HG02571 (cell line): ENCODE measurements at regions not wholly inside any gene's neighbourhood (a gene's known extent, or its start where the extent isn't known, plus 50 kb on each side); places are given as distances from the start of the nearest gene placed in this dataset.

Source experiments
- ATAC-seq: cut with Tn5 transposase; IDR thresholded peaks from one replicate; pipeline ENCODE4 v1.9.1; 2021; ENCODE audit warnings: mild to moderate bottlenecking, moderate library complexity; ENCODE audit not compliant: unreplicated experiment

GRCh38 chr10:43728425-43728824, 79.7 kb upstream of the ZNF32 start:
- ATAC-seq = no peak

DNA sequence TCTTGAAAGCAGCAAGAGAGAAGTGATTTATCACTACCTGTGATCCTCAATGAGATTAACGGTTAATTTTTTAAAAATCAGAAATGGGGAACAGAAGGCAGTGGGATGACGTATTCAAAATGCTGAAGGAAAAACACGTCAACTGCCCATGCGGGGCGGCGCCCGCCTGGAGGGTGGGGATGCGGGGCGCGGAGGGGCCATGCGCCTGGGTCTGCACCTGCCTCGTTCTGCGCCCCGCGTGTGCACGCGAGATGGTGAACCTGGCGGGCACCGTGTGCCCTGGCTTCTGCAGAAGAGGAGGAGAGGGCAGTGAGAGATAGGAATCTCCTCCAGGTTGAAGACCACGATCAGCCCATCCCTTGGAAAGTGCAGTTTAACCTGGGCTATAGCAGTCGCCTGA, 79.3 kb upstream of the ZNF32 start:
- ATAC-seq = no peak

DNA sequence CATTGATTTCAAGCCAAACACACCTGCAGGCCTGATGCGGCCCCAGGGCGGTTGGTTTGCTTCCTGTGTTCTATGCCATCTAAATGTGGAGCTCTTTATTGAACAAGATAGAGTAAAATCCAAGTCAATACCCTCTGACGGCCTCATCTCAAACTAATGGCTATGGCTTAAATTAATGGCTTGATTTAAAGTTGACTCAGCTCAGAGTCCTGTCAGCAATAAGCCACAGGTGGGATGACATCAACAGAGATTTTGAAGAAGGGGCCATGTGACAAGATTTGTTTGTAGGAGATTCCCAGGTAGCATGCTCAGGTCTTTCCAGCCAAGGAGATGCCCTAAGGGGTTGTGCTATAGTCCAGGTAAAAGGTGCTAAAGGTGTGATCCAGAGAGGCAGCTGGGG, 66.7 kb upstream of the ZNF32 start:
- no peak for ATAC-seq

DNA sequence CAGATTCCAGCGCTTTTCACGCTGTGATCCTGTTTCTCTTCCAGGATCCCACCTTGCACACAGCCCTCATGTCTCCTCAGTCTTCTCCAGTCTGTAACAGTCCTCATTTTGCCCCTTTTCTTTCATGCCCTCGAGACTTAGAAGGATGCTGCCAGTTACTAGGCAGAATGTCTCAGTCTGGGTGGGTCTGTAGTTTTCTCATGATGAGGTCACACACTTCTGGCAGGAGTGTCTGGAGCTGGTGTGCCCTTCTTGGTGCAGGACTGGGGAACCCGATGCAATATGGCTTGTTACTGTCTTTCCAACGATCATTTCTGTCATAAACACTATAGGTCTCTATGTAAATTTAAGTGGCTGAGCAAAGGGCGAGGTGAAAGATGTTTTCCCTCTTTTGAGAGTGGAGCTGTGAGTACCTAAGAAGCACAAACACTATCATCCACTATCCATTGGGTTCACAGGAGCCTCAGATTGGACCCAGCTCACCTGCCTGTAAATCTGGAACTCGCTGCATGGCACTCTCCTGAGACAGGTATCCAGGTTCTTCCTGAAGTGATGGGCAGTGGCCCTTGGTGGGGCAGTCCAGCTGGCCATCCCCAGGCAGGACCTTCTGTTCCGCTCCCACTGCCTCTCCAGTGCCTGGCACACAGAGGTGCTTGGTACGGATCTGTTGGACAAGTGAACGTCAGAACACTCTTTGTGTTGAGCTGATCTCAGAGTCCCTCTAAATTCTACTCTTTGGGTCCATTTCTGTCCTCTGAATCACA, 64.3 kb upstream of the ZNF32 start:
- no peak for ATAC-seq

GRCh38 chr10:43710772-43711471, 62.2 kb upstream of the ZNF32 start:
- ATAC-seq = no peak

- ATAC-seq = no peak
Measured at GRCh38 chr10:43708262-43708661, 59.6 kb upstream of the ZNF32 start.

GRCh38 chr10:43707770-43708169, 59.1 kb upstream of the ZNF32 start:
- ATAC-seq = no peak

DNA sequence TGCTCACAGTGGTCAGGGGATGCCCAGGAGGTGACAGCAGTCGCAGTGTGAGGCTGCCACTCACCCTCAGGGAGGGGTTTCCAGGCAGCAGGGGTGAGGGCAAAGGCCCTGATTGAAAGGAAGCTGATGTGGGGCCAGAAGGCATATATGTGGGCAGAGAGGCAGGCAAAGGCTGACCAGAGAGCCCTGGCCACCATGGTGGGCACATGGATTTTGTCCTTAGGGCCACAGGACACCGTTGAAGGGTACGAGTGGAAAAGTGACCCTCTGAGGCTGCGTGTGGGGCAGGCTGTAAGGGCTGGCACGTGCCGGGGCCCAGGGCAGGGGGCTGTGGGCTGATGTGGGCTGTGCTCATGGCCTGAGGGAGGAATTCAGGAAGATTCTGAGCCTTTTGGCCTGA, 57.5 kb upstream of the ZNF32 start:
- ATAC-seq = no peak

GRCh38 chr10:43703286-43703685, 54.6 kb upstream of the ZNF32 start:
- ATAC-seq = no peak

GRCh38 chr10:43702936-43703281, 54.2 kb upstream of the ZNF32 start:
- no peak for ATAC-seq

DNA sequence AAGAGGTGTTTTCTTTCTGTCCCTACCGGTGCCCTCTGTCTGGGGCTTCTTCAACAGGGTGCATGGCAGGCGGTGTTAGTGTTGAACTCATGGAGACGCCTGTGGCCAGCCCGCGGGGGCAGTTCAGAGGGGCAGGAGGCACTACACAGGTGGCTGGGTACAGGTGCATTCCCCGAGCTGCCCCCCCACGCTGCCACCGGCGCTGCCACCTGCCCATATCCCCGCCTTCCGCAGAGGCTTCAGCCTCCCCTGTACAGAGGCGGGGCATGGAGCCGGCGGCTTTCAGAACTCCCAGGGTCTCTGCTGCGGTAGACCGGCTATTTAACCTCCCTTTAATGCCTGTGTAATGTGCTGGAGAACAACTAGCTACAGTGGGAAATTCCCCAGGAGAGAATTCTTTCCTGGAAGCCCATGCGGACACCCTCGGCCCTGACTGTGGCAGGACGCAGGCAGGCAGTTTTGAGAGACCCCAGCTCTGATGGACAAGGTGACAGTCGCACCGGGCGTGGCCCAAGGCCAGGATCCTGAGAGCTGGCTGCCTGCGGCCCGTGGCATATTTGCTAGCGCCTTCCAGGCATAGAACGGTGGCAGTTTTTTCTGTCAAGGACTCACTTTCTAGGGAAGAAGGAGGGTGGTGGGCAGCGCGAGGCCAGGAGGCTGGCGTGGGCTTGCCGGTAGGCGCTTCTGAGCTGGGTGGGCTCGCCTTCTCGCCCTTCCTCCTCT, 53.7 kb upstream of the ZNF32 start:
- ATAC-seq = no peak

DNA sequence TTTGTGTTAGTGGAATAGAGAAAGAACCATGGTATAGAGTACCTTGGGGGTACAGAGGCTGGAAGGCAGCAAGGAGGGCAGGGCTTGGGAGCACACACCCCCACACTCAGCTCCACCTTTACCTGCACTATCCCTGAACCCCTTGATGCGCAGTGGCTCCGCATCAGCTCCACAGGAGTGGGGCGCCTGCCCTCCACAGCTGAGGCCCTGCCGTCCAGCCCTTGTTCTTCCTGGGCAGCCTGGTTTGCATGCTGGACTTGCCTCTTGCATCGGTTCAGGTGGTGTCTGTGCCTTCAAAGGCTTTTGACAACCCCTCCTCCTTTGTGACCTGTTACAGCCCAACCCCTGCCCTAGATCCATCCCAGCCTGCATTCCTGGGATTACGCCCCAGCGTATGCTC, 52.6 kb upstream of the ZNF32 start:
- ATAC-seq = no peak

DNA sequence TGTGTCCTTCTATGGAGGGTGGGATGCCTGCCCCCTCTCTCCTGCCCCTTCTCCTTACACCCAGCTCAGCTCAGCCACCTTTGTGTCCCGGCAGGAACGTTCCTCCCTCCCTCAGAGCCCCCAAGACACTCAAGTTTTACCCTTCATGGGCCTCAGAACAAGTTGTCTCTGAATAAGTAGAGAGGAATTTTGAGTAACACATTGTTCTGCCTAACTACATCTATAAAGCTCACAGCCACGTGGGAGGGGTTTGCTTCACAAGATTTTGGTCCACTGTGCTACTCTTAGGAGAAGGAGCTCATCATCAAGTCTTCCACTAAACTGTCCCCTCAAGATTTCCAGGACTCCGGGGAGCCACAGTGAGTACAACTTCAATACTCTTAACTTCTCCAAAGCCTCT, 51.6 kb upstream of the ZNF32 start:
- no peak for ATAC-seq

DNA sequence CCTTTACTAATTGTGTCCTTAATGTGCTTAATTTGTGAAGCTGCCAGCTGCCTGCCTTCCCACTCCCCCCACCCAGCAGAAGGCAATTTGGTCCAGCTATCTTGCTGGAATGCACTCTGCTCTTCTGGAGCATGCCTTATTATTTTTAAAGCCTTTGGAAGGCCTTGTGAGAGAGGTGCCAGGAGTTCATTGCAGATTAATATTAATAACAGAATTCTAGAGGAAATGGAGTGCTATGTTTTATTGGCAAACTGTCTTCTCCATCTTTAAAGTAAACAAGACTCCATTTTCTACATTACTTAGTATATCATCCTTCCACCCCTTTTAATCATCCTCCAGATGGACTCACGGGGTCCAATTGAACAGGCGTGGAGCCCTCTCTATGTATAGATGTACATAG, 50.8 kb upstream of the ZNF32 start:
- no peak for ATAC-seq
